ENCODE measurements at regions not wholly inside any gene's neighbourhood (a gene's known extent, or its start where the extent isn't known, plus 50 kb on each side); places are given as distances from the start of the nearest gene placed in this dataset.

GRCh38 chr16:80014241-80014939, 413.9 kb upstream of the MAF start:
- DNase-seq (ENCODE audit: low read depth in 1 of 2, low spot score in 1 of 2): no peak

GRCh38 chr16:80012586-80012985, 412.0 kb upstream of the MAF start:
- Histone ChIP-seq H3K36me3 (no peaks in the 10 kb centered on the region), H3K4me1 (ENCODE audit: low read depth) (no peaks in the 10 kb centered on the region), H3K27ac (no peak overlapping the region), H3K9me3 (ENCODE audit: low read depth) (no peaks in the 10 kb centered on the region), H3K27me3 (peaks cover 97% of the 10 kb centered on the region), H3K4me3 (no peak overlapping the region)
- no peak for TF ChIP-seq CTCF (IDR thresholded peaks at IDR 0.05; ENCODE audit: low read depth, low read length)
- DNase-seq (ENCODE audit: low read depth in 1 of 2, low spot score in 1 of 2): no peak

More at GRCh38 chr16:80014241-80014939, 413.9 kb upstream of the MAF start:
- no peak overlapping the region for H3K4me3 ChIP-seq
- H3K9me3 ChIP-seq (ENCODE audit: low read depth): no peaks in the 10 kb centered on the region
- peaks cover 99% of the 10 kb centered on the region for H3K27me3 ChIP-seq
- H3K27ac ChIP-seq: no peak overlapping the region
- H3K4me1 ChIP-seq (ENCODE audit: low read depth): no peaks in the 10 kb centered on the region
- TF ChIP-seq CTCF (IDR thresholded peaks at IDR 0.05; ENCODE audit: low read depth, low read length): no peak
- no peaks in the 10 kb centered on the region for H3K36me3 ChIP-seq

- H3K4me1 ChIP-seq (ENCODE audit: low read depth): no peaks in the 10 kb centered on the region
- no peaks in the 10 kb centered on the region for H3K9me3 ChIP-seq (ENCODE audit: low read depth)
- no peak for TF ChIP-seq CTCF (IDR thresholded peaks at IDR 0.05; ENCODE audit: low read depth, low read length)
Observed at GRCh38 chr16:80009971-80010659, 409.6 kb upstream of the MAF start.

GRCh38 chr16:80008857-80009256, 408.3 kb upstream of the MAF start:
- TF ChIP-seq CTCF (IDR thresholded peaks at IDR 0.05; ENCODE audit: low read depth, low read length): no peak
- Histone ChIP-seq H3K4me1 (ENCODE audit: low read depth) (no peaks in the 10 kb centered on the region), H3K4me3 (no peak overlapping the region), H3K36me3 (no peaks in the 10 kb centered on the region), H3K27me3 (peaks cover 84% of the 10 kb centered on the region), H3K9me3 (ENCODE audit: low read depth) (no peaks in the 10 kb centered on the region), H3K27ac (no peak overlapping the region)
- DNase-seq (ENCODE audit: low read depth in 1 of 2, low spot score in 1 of 2): no peak

More at GRCh38 chr16:80009971-80010659, 409.6 kb upstream of the MAF start:
- Histone ChIP-seq H3K27me3 (peaks cover 90% of the 10 kb centered on the region), H3K4me3 (no peak overlapping the region), H3K27ac (no peak overlapping the region), H3K36me3 (no peaks in the 10 kb centered on the region)
- no peak for DNase-seq (ENCODE audit: low read depth in 1 of 2, low spot score in 1 of 2)

GRCh38 chr16:80007231-80007630, 406.7 kb upstream of the MAF start:
- H3K27ac ChIP-seq: no peak overlapping the region
- H3K4me1 ChIP-seq (ENCODE audit: low read depth): no peaks in the 10 kb centered on the region
- no peaks in the 10 kb centered on the region for H3K9me3 ChIP-seq (ENCODE audit: low read depth)
- DNase-seq (ENCODE audit: low read depth in 1 of 2, low spot score in 1 of 2): no peak
- H3K27me3 ChIP-seq: peaks cover 83% of the 10 kb centered on the region
- TF ChIP-seq CTCF (IDR thresholded peaks at IDR 0.05; ENCODE audit: low read depth, low read length): no peak
- H3K36me3 ChIP-seq: no peaks in the 10 kb centered on the region
- H3K4me3 ChIP-seq: no peak overlapping the region
